Sigmoid colon (tissue), 6 donors: ENCODE measurements at regions not wholly inside any gene's neighbourhood (a gene's known extent, or its start where the extent isn't known, plus 50 kb on each side); places are given as distances from the start of the nearest gene placed in this dataset.

Experiments
- DNase-seq: peaks from one replicate; pipeline ENCODE4 v3.0.0-alpha.2; 2019
- H3K27ac ChIP-seq, 4 donors: fragments of 200-600 bp; sonication (generic); one replicate each; pipeline ENCODE4 v1.5.1; 2016 to 2019; ENCODE audit warnings: mild to moderate bottlenecking in 1 of 4
- H3K27me3 ChIP-seq, 3 donors: fragments of 200-600 bp; sonication (generic); one replicate each; pipeline ENCODE4 v1.5.1; 2019; ENCODE audit warnings: mild to moderate bottlenecking in 1 of 3
- H3K36me3 ChIP-seq, 4 donors: fragments of 200-600 bp; sonication (generic); one replicate each; pipeline ENCODE4 v1.5.1; 2016 to 2019
- H3K4me1 ChIP-seq, 4 donors: fragments of 200-600 bp; sonication (generic); one replicate each; pipeline ENCODE4 v1.5.1; 2017 to 2019
- H3K4me3 ChIP-seq, 4 donors: fragments of 200-600 bp; sonication (generic); one replicate each; pipeline ENCODE4 v1.5.1; 2017 to 2019; ENCODE audit warnings: mild to moderate bottlenecking in 2 of 4, moderate library complexity in 1 of 4
- H3K9me3 ChIP-seq, 4 donors: fragments of 200-600 bp in 3 of 4; sonication (generic) in 3 of 4; one replicate each; pipeline versions ENCODE4 v1.5.1 to v1.6.1; 2013 to 2019
- CTCF ChIP-seq, 4 experiments: fragments of 450-650 bp in 3 of 4; fragments of 200-600 bp in 1 of 4; IDR thresholded peaks; one replicate each; pipeline ENCODE4 v1.5.1; 2016 to 2019; ENCODE audit warnings: antibody characterized with exemption in 4 of 4, mild to moderate bottlenecking in 3 of 4, moderate library complexity in 2 of 4
- EP300 ChIP-seq, 4 donors: sonication (generic); formaldehyde crosslinking; IDR thresholded peaks; one replicate each; pipeline ENCODE4 v1.6.1; 2017; ENCODE audit warnings: antibody characterized with exemption in 4 of 4
- POLR2A ChIP-seq, 2 donors: fragments of 450-650 bp; IDR thresholded peaks; one replicate each; pipeline ENCODE4 v1.6.1; 2016; ENCODE audit warnings: antibody characterized with exemption in 2 of 2, mild to moderate bottlenecking in 2 of 2, moderate library complexity in 2 of 2
- POLR2AphosphoS5 ChIP-seq, 4 donors: sonication (generic); formaldehyde crosslinking; IDR thresholded peaks; one replicate each; pipeline ENCODE4 v1.6.1; 2017; ENCODE audit warnings: antibody characterized with exemption in 4 of 4
- WGBS, 2 donors: extraction: QIAGEN DNeasy Blood & Tissue Kit; methylation state at CpG; one replicate each; pipeline ENCODE4 v1.1.7; 2013; 5-methylcytosine and 5-hydroxymethylcytosine counted together
- intact Hi-C: fragments of 100-400 bp; cut with DNase I; formaldehyde crosslinking; loops from one replicate; pipeline ENCODE4 v1.15.1; 2023
- donor health status: healthy with polysubstance abuse.
- donor health status: healthy.

GRCh38 chr4:129335276-129335675 lies 239.3 kb downstream of the C4orf33 start:
- intact Hi-C loops = no loop called here
- 88 to 91% methylated on average over 7 of the region's 7 CpGs for WGBS, 2 donors

GRCh38 chr4:129335818-129336217 lies 239.9 kb downstream of the C4orf33 start:
- Histone ChIP-seq H3K4me3 (no peak overlapping the region), H3K27ac (no peak overlapping the region), H3K4me1 (no peaks in the 10 kb centered on the region), H3K27me3 (no peaks in the 10 kb centered on the region), H3K9me3 (no peaks in the 10 kb centered on the region), H3K36me3 (no peaks in the 10 kb centered on the region)
- no peak for DNase-seq
- intact Hi-C loops = no loop called here
- 65 to 67% methylated on average over 5 of the region's 5 CpGs for WGBS, 2 donors
- no peak for TF ChIP-seq EP300 (IDR thresholded peaks at IDR 0.05)
- no peak for TF ChIP-seq POLR2A (IDR thresholded peaks at IDR 0.05)
- no peak for TF ChIP-seq CTCF (IDR thresholded peaks at IDR 0.05)
- no peak for TF ChIP-seq POLR2AphosphoS5 (IDR thresholded peaks at IDR 0.05)

More at GRCh38 chr4:129335276-129335675, 239.3 kb downstream of the C4orf33 start:
- no peak for TF ChIP-seq POLR2AphosphoS5 (IDR thresholded peaks at IDR 0.05)
- TF ChIP-seq CTCF (IDR thresholded peaks at IDR 0.05) = no peak
- TF ChIP-seq EP300 (IDR thresholded peaks at IDR 0.05) = no peak
- no peak for TF ChIP-seq POLR2A (IDR thresholded peaks at IDR 0.05)
- no peaks in the 10 kb centered on the region for H3K36me3 ChIP-seq
- no peaks in the 10 kb centered on the region for H3K9me3 ChIP-seq
- no peak overlapping the region for H3K27ac ChIP-seq
- no peak overlapping the region for H3K4me3 ChIP-seq
- no peak for DNase-seq
- H3K4me1 ChIP-seq = no peaks in the 10 kb centered on the region
- H3K27me3 ChIP-seq = no peaks in the 10 kb centered on the region

- TF ChIP-seq EP300 (IDR thresholded peaks at IDR 0.05) = no peak
- TF ChIP-seq POLR2AphosphoS5 (IDR thresholded peaks at IDR 0.05) = no peak
- TF ChIP-seq CTCF (IDR thresholded peaks at IDR 0.05) = no peak
- TF ChIP-seq POLR2A (IDR thresholded peaks at IDR 0.05) = no peak
- no peak for DNase-seq
- Histone ChIP-seq H3K27ac (no peak overlapping the region), H3K4me3 (no peak overlapping the region), H3K4me1 (no peaks in the 10 kb centered on the region), H3K27me3 (no peaks in the 10 kb centered on the region), H3K36me3 (no peaks in the 10 kb centered on the region), H3K9me3 (no peaks in the 10 kb centered on the region)
- WGBS, 2 donors = 73 to 83% methylated on average over 4 of the region's 4 CpGs
- intact Hi-C loops = no loop called here
Observed at GRCh38 chr4:129336457-129337227, 240.7 kb downstream of the C4orf33 start.

- no peaks in the 10 kb centered on the region for H3K9me3 ChIP-seq
- no peaks in the 10 kb centered on the region for H3K36me3 ChIP-seq
- 86 to 87% methylated on average over 4 of the region's 4 CpGs for WGBS, 2 donors
- H3K4me3 ChIP-seq = no peak overlapping the region
- DNase-seq = no peak
- intact Hi-C loops = no loop called here
- H3K27ac ChIP-seq = no peak overlapping the region
- TF ChIP-seq POLR2A (IDR thresholded peaks at IDR 0.05) (no peak), POLR2AphosphoS5 (IDR thresholded peaks at IDR 0.05) (no peak), EP300 (IDR thresholded peaks at IDR 0.05) (no peak), CTCF (IDR thresholded peaks at IDR 0.05) (no peak)
- H3K27me3 ChIP-seq = no peaks in the 10 kb centered on the region
- H3K4me1 ChIP-seq = no peaks in the 10 kb centered on the region
Observed at GRCh38 chr4:129337228-129337620, 241.3 kb downstream of the C4orf33 start.
